GM23248 (cell line): ENCODE measurements at regions not wholly inside any gene's neighbourhood (a gene's known extent, or its start where the extent isn't known, plus 50 kb on each side); places are given as distances from the start of the nearest gene placed in this dataset.

ENCODE experiments used
- DNase-seq: peaks from one replicate; pipeline ENCODE4 v3.0.0-alpha.2; 2015
- H2AFZ ChIP-seq: fragments of 200-600 bp; sonication (generic); 2 replicates; pipeline ENCODE4 v1.6.1; 2016; ENCODE audit warnings: antibody characterized with exemption
- H3F3A ChIP-seq: fragments of 200-600 bp; sonication (generic); 2 replicates; pipeline ENCODE4 v1.6.1; 2016; ENCODE audit warnings: mild to moderate bottlenecking, antibody characterized with exemption, mixed run types; ENCODE audit not compliant: insufficient read depth
- H3K27ac ChIP-seq: fragments of 200-600 bp; sonication (generic); 2 replicates; pipeline ENCODE4 v1.5.1; 2016; ENCODE audit warnings: mild to moderate bottlenecking
- H3K27me3 ChIP-seq: fragments of 200-600 bp; sonication (generic); replicated peaks from 2 replicates; pipeline ENCODE4 v1.6.1; 2016; ENCODE audit warnings: mild to moderate bottlenecking; ENCODE audit not compliant: insufficient read depth
- H3K36me3 ChIP-seq: fragments of 200-600 bp; sonication (generic); 2 replicates; pipeline ENCODE4 v1.6.1; 2016; ENCODE audit warnings: low read depth, mild to moderate bottlenecking
- H3K4me1 ChIP-seq: fragments of 200-600 bp; sonication (generic); 2 replicates; pipeline ENCODE4 v1.6.1; 2016; ENCODE audit warnings: mild to moderate bottlenecking; ENCODE audit not compliant: insufficient read depth
- H3K4me2 ChIP-seq: fragments of 200-600 bp; sonication (generic); one replicate; pipeline ENCODE4 v1.6.1; 2016; ENCODE audit warnings: mild to moderate bottlenecking; ENCODE audit not compliant: unreplicated experiment
- H3K4me3 ChIP-seq: fragments of 200-600 bp; sonication (generic); 2 replicates; pipeline ENCODE4 v1.5.1; 2016; ENCODE audit warnings: mild to moderate bottlenecking
- H3K79me2 ChIP-seq: fragments of 200-600 bp; sonication (generic); 2 replicates; pipeline ENCODE4 v1.6.1; 2016; ENCODE audit warnings: mild to moderate bottlenecking; ENCODE audit not compliant: insufficient read depth
- H3K9ac ChIP-seq: fragments of 200-600 bp; sonication (generic); 2 replicates; pipeline ENCODE4 v1.6.1; 2016; ENCODE audit warnings: mild to moderate bottlenecking
- H3K9me2 ChIP-seq: fragments of 200-600 bp; sonication (generic); 2 replicates; pipeline ENCODE4 v1.6.1; 2016; ENCODE audit warnings: mixed run types, mild to moderate bottlenecking, moderate library complexity; ENCODE audit not compliant: insufficient read depth
- H3K9me3 ChIP-seq: fragments of 200-600 bp; sonication (generic); one replicate; pipeline ENCODE4 v1.6.1; 2017; ENCODE audit warnings: low read depth
- H4K20me1 ChIP-seq: fragments of 200-600 bp; sonication (generic); 2 replicates; pipeline ENCODE4 v1.6.0; 2016; ENCODE audit not compliant: insufficient read depth
- EZH2 ChIP-seq: fragments of 200-600 bp; sonication (generic); IDR thresholded peaks from 2 replicates; pipeline ENCODE4 v1.6.1; 2018; ENCODE audit warnings: antibody characterized with exemption, mild to moderate bottlenecking; ENCODE audit not compliant: insufficient read depth, poor library complexity, severe bottlenecking
- EZH2phosphoT487 ChIP-seq: fragments of 200-600 bp; sonication (generic); IDR thresholded peaks from 2 replicates; pipeline ENCODE4 v1.6.1; 2018; ENCODE audit warnings: antibody characterized with exemption, moderate library complexity, mild to moderate bottlenecking, low read depth; ENCODE audit not compliant: insufficient read depth
- WGBS, 2 experiments: methylation state at CpG; one replicate each; pipeline ENCODE4 v1.1.6; 2015 to 2017; ENCODE audit warnings: low lambda C conversion rate in 2 of 2, low coverage in 1 of 2; ENCODE audit errors: missing lambda C conversion rate in 2 of 2; 5-methylcytosine and 5-hydroxymethylcytosine counted together
- in situ Hi-C: fragments of 300-500 bp; cut with MboI; formaldehyde crosslinking; loops from 2 replicates; pipeline ENCODE4 v1.15.0; 2020

DNA sequence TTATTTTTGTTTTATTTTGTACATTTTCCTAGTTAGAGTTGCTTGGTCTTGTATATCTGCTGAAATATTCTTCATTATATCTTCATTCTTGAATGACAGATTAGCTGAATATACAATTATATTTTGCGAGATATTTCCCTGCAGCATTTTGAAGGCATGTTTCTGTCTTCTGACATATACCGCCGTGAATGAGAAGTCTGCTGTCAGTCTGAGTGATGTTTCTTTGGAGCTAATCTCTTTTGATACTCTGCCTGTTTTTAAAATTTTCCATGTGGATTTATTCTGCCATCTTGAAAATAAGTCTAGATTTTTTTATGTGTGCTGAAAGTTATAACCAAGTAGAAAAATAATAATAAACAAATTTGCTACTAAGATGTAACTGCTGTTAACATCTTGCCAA is 148.5 kb downstream of the MAGEC1 start:
- TF ChIP-seq EZH2phosphoT487: no peak
- TF ChIP-seq EZH2: no peak
- no peaks in the 10 kb centered on the region for H3K9me3 ChIP-seq
- H3K9me2 ChIP-seq: no peaks in the 10 kb centered on the region
- H3K36me3 ChIP-seq: no peaks in the 10 kb centered on the region
- H3K4me1 ChIP-seq: no peaks in the 10 kb centered on the region
- no peak overlapping the region for H2AFZ ChIP-seq
- no peaks in the 10 kb centered on the region for H3K27me3 ChIP-seq
- H4K20me1 ChIP-seq: no peaks in the 10 kb centered on the region
- no peak overlapping the region for H3K4me2 ChIP-seq
- DNase-seq: no peak
- in situ Hi-C loops: no loop called here
- 44 to 46% methylated on average over 3 of the region's 3 CpGs for WGBS, 2 experiments
- H3K4me3 ChIP-seq: no peak overlapping the region
- no peak overlapping the region for H3K27ac ChIP-seq
- H3F3A ChIP-seq: no peaks in the 10 kb centered on the region
- H3K9ac ChIP-seq: no peak overlapping the region
- H3K79me2 ChIP-seq: no peaks in the 10 kb centered on the region

DNA sequence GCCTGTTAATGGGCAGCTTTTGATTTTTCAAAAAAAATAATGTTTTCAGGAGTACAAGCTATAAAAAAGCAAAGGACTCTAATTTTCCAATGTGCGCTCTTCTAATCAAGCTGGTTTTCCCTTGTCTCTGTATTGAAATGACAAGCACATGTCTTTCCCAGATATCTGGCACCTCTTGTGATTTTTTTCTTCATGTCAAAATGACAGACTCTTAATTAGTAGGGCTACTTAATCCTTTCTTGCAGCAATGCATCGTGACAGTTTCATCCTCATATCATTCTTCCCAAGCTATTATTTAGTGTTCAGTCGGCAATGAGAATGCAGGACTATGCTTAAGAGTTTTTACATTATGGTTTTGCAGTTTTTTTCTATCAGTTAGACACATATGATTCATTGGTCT is 139.5 kb downstream of the MAGEC1 start:
- Histone ChIP-seq H3K9ac (no peak overlapping the region), H3K9me3 (no peaks in the 10 kb centered on the region), H3K27ac (no peak overlapping the region), H3F3A (no peaks in the 10 kb centered on the region), H3K4me2 (no peak overlapping the region), H3K79me2 (no peaks in the 10 kb centered on the region), H3K27me3 (no peaks in the 10 kb centered on the region), H3K4me3 (no peak overlapping the region), H3K4me1 (no peaks in the 10 kb centered on the region), H4K20me1 (no peaks in the 10 kb centered on the region), H3K9me2 (no peaks in the 10 kb centered on the region), H2AFZ (no peak overlapping the region), H3K36me3 (no peaks in the 10 kb centered on the region)
- TF ChIP-seq EZH2 (no peak), EZH2phosphoT487 (no peak)
- in situ Hi-C loops: no loop called here
- WGBS, 2 experiments: 19 to 26% methylated on average over 3 of the region's 3 CpGs
- DNase-seq: no peak

DNA sequence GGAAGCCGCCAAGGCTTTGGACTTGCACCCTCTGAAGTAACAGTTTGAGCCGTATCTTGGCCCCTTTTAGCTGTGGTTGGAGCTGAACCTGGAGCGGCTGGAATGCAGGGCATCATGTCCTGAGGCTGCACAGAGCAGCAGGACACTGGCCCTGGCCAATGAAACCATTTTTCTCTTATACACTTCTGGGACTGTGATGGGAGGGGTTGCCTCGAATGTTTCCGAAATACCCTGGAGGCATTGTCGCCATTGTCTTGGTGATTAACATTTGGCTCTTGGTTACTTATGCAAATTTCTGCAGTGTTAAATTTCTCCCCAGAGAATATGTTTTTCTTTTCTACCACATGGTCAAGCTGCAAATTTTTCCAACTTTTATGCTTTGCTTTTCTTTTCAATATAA is 137.2 kb downstream of the MAGEC1 start:
- Histone ChIP-seq H3F3A (no peaks in the 10 kb centered on the region), H3K4me1 (no peaks in the 10 kb centered on the region), H3K27me3 (no peaks in the 10 kb centered on the region), H3K36me3 (no peaks in the 10 kb centered on the region), H3K4me3 (no peak overlapping the region), H3K9me2 (no peaks in the 10 kb centered on the region), H4K20me1 (no peaks in the 10 kb centered on the region), H3K9ac (no peak overlapping the region), H3K27ac (no peak overlapping the region), H2AFZ (no peak overlapping the region), H3K79me2 (no peaks in the 10 kb centered on the region), H3K4me2 (no peak overlapping the region), H3K9me3 (no peaks in the 10 kb centered on the region)
- in situ Hi-C loops: no loop called here
- WGBS, 2 experiments: 29 to 30% methylated on average over 5 to 6 of the region's 6 CpGs
- no peak for DNase-seq
- TF ChIP-seq EZH2phosphoT487: no peak
- no peak for TF ChIP-seq EZH2

DNA sequence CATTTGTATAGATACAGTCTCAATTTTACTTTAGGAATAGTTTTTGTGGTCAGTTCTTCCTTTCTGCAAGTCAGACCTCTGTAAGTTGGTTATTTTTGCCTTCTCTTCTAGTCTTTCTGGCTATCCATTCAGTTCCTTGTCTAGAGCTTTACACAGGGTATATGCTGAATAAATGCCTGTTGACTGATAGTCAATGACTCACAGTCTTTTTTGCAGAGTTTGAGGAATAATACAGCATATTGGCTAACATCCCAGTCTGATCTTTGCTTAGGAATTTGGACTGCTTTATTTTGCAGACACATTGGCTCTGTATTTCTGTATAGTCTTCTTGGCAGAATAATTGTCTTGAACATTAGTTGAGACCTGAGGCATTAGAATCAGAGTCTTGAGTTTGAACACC is 132.4 kb downstream of the MAGEC1 start:
- H3K36me3 ChIP-seq: no peaks in the 10 kb centered on the region
- H3K9me2 ChIP-seq: no peaks in the 10 kb centered on the region
- H3K4me2 ChIP-seq: no peak overlapping the region
- in situ Hi-C loops: no loop called here
- H3K4me3 ChIP-seq: no peak overlapping the region
- no peaks in the 10 kb centered on the region for H3K79me2 ChIP-seq
- DNase-seq: no peak
- H3K9me3 ChIP-seq: no peaks in the 10 kb centered on the region
- H3K27ac ChIP-seq: no peak overlapping the region
- H3K9ac ChIP-seq: no peak overlapping the region
- no peak for TF ChIP-seq EZH2phosphoT487
- no peak for TF ChIP-seq EZH2
- H4K20me1 ChIP-seq: no peaks in the 10 kb centered on the region
- no peak overlapping the region for H2AFZ ChIP-seq
- no peaks in the 10 kb centered on the region for H3K4me1 ChIP-seq
- no peaks in the 10 kb centered on the region for H3K27me3 ChIP-seq
- no peaks in the 10 kb centered on the region for H3F3A ChIP-seq

DNA sequence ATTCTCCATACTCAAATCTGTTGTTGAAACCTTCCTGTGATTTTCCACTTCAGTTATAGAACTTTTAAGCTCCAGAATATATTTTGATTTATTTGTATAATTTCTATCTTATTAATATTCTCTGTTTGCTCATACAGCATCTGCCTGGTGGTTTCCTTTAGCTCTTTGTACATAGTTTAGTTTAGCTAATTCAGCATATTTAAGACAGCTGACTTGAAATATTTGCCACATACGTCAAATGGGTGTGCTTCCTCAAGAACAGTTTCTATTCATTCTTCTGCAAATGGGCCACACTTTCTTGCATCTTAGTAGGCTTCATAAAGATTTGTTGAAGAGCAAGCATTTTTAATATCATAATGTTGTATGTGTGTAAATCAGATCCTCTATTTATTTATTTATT is 101.8 kb downstream of the MAGEC1 start:
- Histone ChIP-seq H3K9me2 (no peaks in the 10 kb centered on the region), H3K36me3 (no peaks in the 10 kb centered on the region), H3K4me1 (no peaks in the 10 kb centered on the region), H3K79me2 (no peaks in the 10 kb centered on the region), H3K27ac (no peak overlapping the region), H3K4me3 (no peak overlapping the region), H3K9ac (no peak overlapping the region), H3K9me3 (no peaks in the 10 kb centered on the region), H2AFZ (no peak overlapping the region), H4K20me1 (no peaks in the 10 kb centered on the region), H3F3A (no peaks in the 10 kb centered on the region), H3K4me2 (no peak overlapping the region), H3K27me3 (no peaks in the 10 kb centered on the region)
- no peak for DNase-seq
- WGBS, 2 experiments: 46 to 55% methylated on average over 1 of the region's 1 CpG
- in situ Hi-C loops: no loop called here
- TF ChIP-seq EZH2phosphoT487: no peak
- no peak for TF ChIP-seq EZH2
